Endodermal cell (in vitro differentiated cells): ENCODE measurements at regions not wholly inside any gene's neighbourhood (a gene's known extent, or its start where the extent isn't known, plus 50 kb on each side); places are given as distances from the start of the nearest gene placed in this dataset.

Source experiments
- DNase-seq: peaks from one replicate; pipeline ENCODE4 v3.0.0-alpha.2; 2017
- H3K27ac ChIP-seq: 2 replicates; pipeline ENCODE4 v1.5.1; 2013; ENCODE audit warnings: mild to moderate bottlenecking, low read depth, low read length, moderate library complexity
- H3K27me3 ChIP-seq: 2 replicates; pipeline ENCODE4 v1.6.1; 2013; ENCODE audit warnings: mild to moderate bottlenecking, low read length, moderate library complexity; ENCODE audit not compliant: insufficient read depth, control insufficient read depth, poor library complexity, severe bottlenecking
- H3K36me3 ChIP-seq: 2 replicates; pipeline ENCODE4 v1.7.0; 2013; ENCODE audit warnings: mild to moderate bottlenecking, low read length, moderate library complexity; ENCODE audit not compliant: control insufficient read depth, insufficient read depth
- H3K4me1 ChIP-seq: one replicate; pipeline ENCODE4 v1.7.0; 2013; ENCODE audit warnings: low read length; ENCODE audit not compliant: control insufficient read depth, insufficient read depth
- H3K4me3 ChIP-seq: 2 replicates; pipeline ENCODE4 v1.5.1; 2013; ENCODE audit warnings: mild to moderate bottlenecking, low read length, moderate library complexity
- H3K9ac ChIP-seq: 2 replicates; pipeline ENCODE4 v1.6.1; 2013; ENCODE audit warnings: mild to moderate bottlenecking, low read length, moderate library complexity; ENCODE audit not compliant: poor library complexity, severe bottlenecking; ENCODE audit errors: extremely low read depth
- H3K9me3 ChIP-seq: 2 replicates; pipeline ENCODE4 v1.6.1; 2013; ENCODE audit warnings: mild to moderate bottlenecking, low read length, moderate library complexity; ENCODE audit not compliant: control insufficient read depth
- H3K27ac Mint-ChIP-seq: 2 replicates; pipeline ENCODE4 v1.8.0; 2020; ENCODE audit warnings: mixed read lengths
- H3K27me3 Mint-ChIP-seq: 2 replicates; pipeline ENCODE4 v1.8.0; 2021; ENCODE audit warnings: mild to moderate bottlenecking, mixed read lengths; ENCODE audit not compliant: insufficient read depth
- H3K36me3 Mint-ChIP-seq: 2 replicates; pipeline ENCODE4 v1.8.0; 2020; ENCODE audit warnings: low read depth, mixed read lengths
- H3K4me1 Mint-ChIP-seq: 2 replicates; pipeline ENCODE4 v1.8.0; 2020; ENCODE audit warnings: mixed read lengths
- H3K4me3 Mint-ChIP-seq: 2 replicates; pipeline ENCODE4 v1.8.0; 2020; ENCODE audit warnings: mild to moderate bottlenecking, moderate library complexity, mixed read lengths
- H3K9me3 Mint-ChIP-seq: 2 replicates; pipeline ENCODE4 v1.8.0; 2020; ENCODE audit warnings: mild to moderate bottlenecking, mixed read lengths
- CTCF ChIP-seq: fragments of 200-600 bp; sonication (generic); conservative IDR thresholded peaks from 2 replicates; pipeline ENCODE4 v1.5.0; 2021; ENCODE audit warnings: antibody characterized with exemption, mild to moderate bottlenecking
- WGBS, 2 experiments: methylation state at CpG; one replicate each; pipeline versions ENCODE4 v1.1.5 to v1.1.7; 2013; ENCODE audit warnings: missing lambda C conversion rate in 2 of 2, mixed read lengths in 1 of 2; ENCODE audit not compliant: insufficient coverage in 1 of 2, insufficient read length in 1 of 2; 5-methylcytosine and 5-hydroxymethylcytosine counted together

GRCh38 chr10:57706576-57707299 lies 561.0 kb downstream of the IPMK start:
- Histone ChIP-seq H3K4me3 (no peak overlapping the region), H3K27me3 (no peaks in the 10 kb centered on the region), H3K4me1 (no peaks in the 10 kb centered on the region), H3K27ac (no peak overlapping the region), H3K36me3 (no peaks in the 10 kb centered on the region), H3K9me3 (no peaks in the 10 kb centered on the region), H3K9ac (no peak overlapping the region)
- TF ChIP-seq CTCF, result no peak
- 85 to 100% methylated on average over 2 to 5 of the region's 5 CpGs for WGBS, 2 experiments
- H3K36me3 Mint-ChIP-seq, result no peaks in the 10 kb centered on the region
- no peak overlapping the region for H3K4me3 Mint-ChIP-seq
- H3K27me3 Mint-ChIP-seq, result no peaks in the 10 kb centered on the region
- no peaks in the 10 kb centered on the region for H3K9me3 Mint-ChIP-seq
- DNase-seq, result no peak
- H3K27ac Mint-ChIP-seq, result no peak overlapping the region
- peaks cover 6% of the 10 kb centered on the region for H3K4me1 Mint-ChIP-seq

GRCh38 chr10:57706016-57706415 lies 561.7 kb downstream of the IPMK start:
- no peaks in the 10 kb centered on the region for H3K4me1 ChIP-seq
- no peak overlapping the region for H3K27ac Mint-ChIP-seq
- H3K4me1 Mint-ChIP-seq, result peaks cover 6% of the 10 kb centered on the region
- no peaks in the 10 kb centered on the region for H3K27me3 Mint-ChIP-seq
- DNase-seq, result no peak
- H3K9ac ChIP-seq, result no peak overlapping the region
- H3K9me3 ChIP-seq, result no peaks in the 10 kb centered on the region
- TF ChIP-seq CTCF, result no peak
- H3K36me3 Mint-ChIP-seq, result no peaks in the 10 kb centered on the region
- H3K27ac ChIP-seq, result no peak overlapping the region
- 71% methylated on average over 1 of the region's 1 CpG; no CpG with 5 or more reads in 1 of the 2 experiments for WGBS, 2 experiments
- H3K36me3 ChIP-seq, result no peaks in the 10 kb centered on the region
- no peak overlapping the region for H3K4me3 ChIP-seq
- H3K27me3 ChIP-seq, result no peaks in the 10 kb centered on the region
- no peak overlapping the region for H3K4me3 Mint-ChIP-seq
- H3K9me3 Mint-ChIP-seq, result no peaks in the 10 kb centered on the region

GRCh38 chr10:57699944-57700343 lies 567.8 kb downstream of the IPMK start:
- H3K27ac Mint-ChIP-seq, result no peak overlapping the region
- Histone ChIP-seq H3K36me3 (no peaks in the 10 kb centered on the region), H3K27ac (no peak overlapping the region), H3K27me3 (no peaks in the 10 kb centered on the region), H3K9me3 (no peaks in the 10 kb centered on the region), H3K4me3 (no peak overlapping the region), H3K4me1 (no peaks in the 10 kb centered on the region), H3K9ac (no peak overlapping the region)
- DNase-seq, result no peak
- WGBS, 2 experiments, result 90% methylated on average over 1 of the region's 1 CpG; no CpG with 5 or more reads in 1 of the 2 experiments
- H3K4me1 Mint-ChIP-seq, result peaks cover 14% of the 10 kb centered on the region
- no peak overlapping the region for H3K4me3 Mint-ChIP-seq
- H3K36me3 Mint-ChIP-seq, result no peaks in the 10 kb centered on the region
- TF ChIP-seq CTCF, result no peak
- H3K27me3 Mint-ChIP-seq, result no peaks in the 10 kb centered on the region
- no peaks in the 10 kb centered on the region for H3K9me3 Mint-ChIP-seq
